HG02973 (cell line): ENCODE measurements at regions not wholly inside any gene's neighbourhood (a gene's known extent, or its start where the extent isn't known, plus 50 kb on each side); places are given as distances from the start of the nearest gene placed in this dataset.

ENCODE experiments used
- ATAC-seq: cut with Tn5 transposase; IDR thresholded peaks from one replicate; pipeline ENCODE4 v1.9.1; 2021; ENCODE audit warnings: moderate library complexity; ENCODE audit not compliant: unreplicated experiment

DNA sequence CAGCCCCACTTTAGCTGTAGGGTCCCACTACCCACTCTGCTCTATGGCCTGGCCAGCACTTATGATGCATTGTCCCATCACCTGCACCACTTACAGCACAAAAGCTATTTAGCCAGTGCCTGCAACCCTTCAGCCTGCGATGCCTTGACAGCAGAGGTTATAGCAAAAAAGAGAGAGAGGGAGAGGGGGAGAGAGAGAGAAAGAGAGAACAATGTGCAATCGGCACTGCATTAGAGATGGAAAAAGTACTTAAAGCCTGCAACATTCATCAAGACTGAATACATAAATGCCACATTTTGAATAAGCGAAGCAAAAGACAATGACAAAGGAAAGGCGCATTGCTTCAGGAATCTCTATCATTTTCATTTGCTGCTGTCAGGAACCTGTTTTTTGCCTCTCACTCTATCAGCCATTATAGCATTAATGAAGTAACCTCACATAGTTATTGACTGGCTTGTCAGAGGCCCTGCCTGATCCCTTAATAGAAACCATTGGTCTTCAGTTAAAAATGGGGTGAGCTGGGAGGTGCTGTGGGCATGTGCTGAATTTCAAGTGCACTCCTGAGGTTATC, 833.1 kb downstream of the BCL11A start:
- no peak for ATAC-seq

GRCh38 chr2:59713577-59713976, 839.9 kb downstream of the BCL11A start:
- ATAC-seq, result no peak

DNA sequence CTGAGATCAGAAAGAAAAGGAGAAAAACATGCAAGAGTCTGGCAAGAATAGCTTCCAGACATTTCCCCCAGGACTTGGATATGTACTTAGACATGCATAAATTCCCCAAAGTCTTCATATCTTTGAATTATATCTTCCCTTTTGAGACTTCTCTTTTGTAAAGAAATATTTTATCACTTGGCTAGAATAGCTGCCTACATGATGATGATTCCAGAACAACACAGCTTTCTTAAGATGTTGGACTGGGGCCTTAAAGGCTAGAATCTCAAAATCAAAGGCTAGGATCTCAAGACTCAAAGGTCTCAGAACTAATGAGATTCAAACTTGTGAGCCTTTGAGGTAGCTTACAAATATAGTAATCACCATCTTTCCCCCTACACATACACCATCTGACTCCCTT, 842.3 kb downstream of the BCL11A start:
- ATAC-seq, result no peak

GRCh38 chr2:59706729-59707128, 846.7 kb downstream of the BCL11A start:
- no peak for ATAC-seq

DNA sequence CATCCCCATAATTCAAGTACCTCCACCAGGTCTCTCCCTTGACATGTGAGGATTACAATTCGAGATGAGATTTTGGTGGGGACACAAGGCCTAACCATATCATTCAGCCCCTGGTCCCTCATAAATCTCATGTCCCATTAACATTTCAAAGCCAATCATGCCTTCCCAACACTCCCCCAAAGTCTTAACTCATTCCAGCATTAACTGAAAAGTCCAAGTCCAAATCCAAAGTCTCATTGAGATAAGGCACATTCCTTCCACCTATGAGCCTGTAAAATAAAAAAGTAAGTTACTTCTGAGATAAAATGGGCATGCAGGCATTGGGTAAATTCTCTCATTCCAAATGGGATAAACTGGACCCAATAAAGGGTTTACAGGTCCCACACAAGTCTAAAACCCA, 849.7 kb downstream of the BCL11A start:
- ATAC-seq, result no peak

GRCh38 chr2:59702026-59702425, 851.4 kb downstream of the BCL11A start:
- ATAC-seq, result no peak

DNA sequence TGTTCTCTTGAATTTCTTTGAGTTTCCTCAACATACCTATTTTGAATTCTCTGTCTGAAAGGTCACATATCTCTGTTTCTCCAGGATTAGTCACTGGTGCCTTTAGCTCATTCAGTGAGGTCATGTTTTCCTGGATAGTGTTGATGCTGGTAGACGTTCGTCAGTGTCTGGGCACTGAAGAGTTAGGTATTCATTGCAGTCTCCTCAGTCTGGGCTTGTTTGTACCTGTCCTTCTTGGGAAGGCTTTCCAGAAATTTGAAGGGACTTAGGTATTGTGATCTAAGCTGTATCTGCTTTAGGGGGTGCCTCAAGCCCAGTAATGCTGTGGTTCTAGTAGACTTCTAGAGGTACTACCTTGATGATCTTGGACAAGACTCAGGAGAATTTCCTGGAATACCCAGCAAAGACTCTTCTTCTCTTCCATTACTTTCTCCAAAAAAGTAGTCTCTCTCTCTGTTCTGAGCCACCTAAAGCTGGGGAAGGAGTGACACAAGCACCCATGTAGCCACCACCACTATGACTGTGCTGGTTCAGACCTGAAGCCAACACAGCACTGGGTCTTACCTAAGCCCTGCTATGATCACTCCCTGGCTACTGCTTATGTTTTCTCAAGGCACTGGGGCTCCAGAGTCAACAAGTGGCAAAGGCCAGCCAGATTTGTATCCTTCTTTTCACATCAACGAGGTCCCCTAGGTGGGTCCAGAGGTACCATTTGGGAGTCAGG, 852.0 kb downstream of the BCL11A start:
- ATAC-seq, result no peak

GRCh38 chr2:59694176-59694575, 859.3 kb downstream of the BCL11A start:
- no peak for ATAC-seq

GRCh38 chr2:59693231-59693959, 860.1 kb downstream of the BCL11A start:
- ATAC-seq, result no peak

- ATAC-seq, result no peak
Measured at GRCh38 chr2:59691518-59692190, 861.8 kb downstream of the BCL11A start.

- ATAC-seq, result no peak
Measured at GRCh38 chr2:59690849-59691248, 862.6 kb downstream of the BCL11A start.

GRCh38 chr2:59684771-59685166, 868.7 kb downstream of the BCL11A start:
- ATAC-seq, result no peak

DNA sequence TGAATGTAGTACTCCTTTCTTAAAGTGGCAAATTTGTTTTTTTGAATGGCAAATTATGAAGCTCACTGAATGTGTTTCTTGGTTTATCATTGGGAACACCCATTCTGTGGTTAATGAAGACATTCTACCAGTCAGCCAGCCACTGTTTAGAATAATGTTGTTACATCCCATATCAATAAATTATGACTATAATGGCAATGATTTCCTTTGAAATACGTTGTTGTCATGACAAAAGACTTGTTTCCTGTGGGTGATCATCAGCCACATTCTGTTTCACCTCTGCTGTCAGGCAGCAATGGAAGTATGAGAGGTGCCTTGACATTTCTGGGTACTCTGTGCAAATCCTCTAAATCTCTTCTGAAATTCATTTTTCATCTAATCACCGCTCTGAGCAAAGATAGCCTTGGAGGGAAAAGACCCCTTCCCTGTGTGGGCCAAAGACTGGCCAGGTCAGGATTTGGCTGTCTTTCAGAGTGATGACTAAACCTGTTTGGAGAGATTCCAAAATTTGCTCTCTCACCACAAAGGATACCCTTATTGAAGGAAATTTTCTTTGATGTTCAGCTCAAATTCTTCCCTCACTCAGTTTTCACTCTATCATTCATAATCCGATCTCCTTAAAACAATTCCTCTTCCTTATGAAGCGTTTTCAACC, 869.2 kb downstream of the BCL11A start:
- ATAC-seq, result no peak

GRCh38 chr2:59680863-59681262, 872.6 kb downstream of the BCL11A start:
- no peak for ATAC-seq

DNA sequence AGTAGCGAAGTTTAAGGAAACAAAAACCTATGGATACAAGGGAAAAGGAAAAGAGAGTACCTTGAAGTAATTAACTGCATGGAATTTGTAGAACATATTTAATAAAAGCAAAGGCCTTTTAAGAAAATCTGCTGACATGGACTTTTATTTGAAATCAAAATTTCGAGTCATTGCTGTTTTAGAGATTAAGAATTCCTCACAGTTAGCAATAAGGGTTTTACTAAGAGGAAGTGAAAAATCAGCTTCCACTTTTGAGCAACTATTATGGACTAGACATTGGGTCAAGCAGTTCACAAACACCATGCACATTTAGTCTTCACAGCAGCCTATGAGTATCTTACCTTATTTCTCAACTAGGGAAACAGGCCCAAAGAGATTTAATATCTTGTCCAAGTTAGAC, 876.3 kb downstream of the BCL11A start:
- ATAC-seq, result no peak

- ATAC-seq, result no peak
Measured at GRCh38 chr2:59674100-59674499, 879.4 kb downstream of the BCL11A start.

DNA sequence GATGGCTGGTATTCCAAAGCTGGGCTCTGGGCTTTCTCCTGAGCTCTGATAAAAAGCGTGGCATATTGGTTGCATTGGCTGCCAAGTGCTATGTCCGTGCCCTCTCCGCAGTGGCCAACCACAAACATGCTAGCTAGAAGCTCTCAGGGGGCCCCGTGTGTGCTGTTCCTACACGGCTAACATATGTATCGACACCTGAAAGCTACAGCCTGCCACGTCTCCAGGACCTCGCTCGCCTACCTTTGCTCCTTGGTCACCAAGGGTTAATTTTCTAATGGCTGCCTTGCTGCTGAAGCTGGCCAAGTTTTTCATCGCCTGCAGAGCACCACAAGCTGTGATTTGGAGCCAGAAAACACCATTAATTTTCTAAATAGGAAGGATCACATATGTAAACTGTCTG, 888.4 kb downstream of the BCL11A start:
- ATAC-seq, result no peak

- no peak for ATAC-seq
Measured at GRCh38 chr2:59662127-59662861, 891.2 kb downstream of the BCL11A start.

DNA sequence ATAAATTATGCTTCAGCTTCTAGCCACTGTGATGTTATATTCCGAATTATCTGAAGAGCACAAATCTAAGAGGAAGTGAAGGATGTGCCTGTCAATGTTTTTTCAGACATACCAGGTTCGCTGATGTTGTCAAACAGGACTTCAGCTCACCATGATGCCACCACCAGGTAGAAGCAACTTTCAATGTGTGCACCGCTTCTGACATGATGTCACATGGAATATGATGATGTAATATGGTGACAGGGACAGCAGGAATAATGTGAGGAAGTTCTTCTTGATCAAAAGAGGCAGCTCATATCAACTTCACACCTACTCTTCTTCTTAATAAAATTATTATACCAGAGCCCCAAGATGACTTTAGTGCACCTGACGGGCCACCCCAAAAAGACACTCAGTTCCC, 893.2 kb downstream of the BCL11A start:
- ATAC-seq, result no peak

DNA sequence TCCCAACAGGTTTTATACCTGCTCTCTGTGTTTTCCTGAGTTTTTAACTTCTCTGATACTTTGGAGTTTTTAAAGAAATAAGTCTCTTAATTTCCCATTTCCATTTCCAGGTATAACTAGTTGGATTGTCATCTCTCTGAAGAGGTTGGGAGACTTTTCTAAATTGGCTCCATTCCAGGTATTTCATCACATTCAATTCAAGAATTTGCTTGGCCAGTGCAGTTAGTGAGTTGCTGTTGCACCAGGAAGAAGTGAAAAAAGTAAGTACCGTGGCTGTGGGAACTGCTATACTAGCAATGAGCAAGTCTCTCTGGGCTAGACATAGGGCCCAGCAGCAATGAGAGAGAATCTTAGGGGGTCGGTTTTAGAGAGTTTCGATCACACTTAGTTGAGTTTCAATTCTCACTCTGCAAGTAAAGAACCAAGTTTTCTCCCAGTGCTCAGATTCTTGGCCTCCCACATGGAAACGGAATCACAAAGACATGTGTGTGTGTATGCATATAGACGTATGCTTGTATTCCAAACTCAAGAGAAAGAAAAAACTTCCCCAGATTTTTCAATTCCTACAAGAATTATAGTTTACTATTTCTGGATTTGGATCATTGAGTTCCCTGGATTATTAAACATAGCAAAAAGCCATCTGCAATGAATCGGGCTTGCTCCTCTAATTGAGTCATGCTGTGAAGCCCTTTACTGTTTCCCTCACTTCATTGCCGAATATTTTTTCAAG, 894.4 kb downstream of the BCL11A start:
- ATAC-seq, result no peak
